ENCODE measurements at regions not wholly inside any gene's neighbourhood (a gene's known extent, or its start where the extent isn't known, plus 50 kb on each side); places are given as distances from the start of the nearest gene placed in this dataset.

DNA sequence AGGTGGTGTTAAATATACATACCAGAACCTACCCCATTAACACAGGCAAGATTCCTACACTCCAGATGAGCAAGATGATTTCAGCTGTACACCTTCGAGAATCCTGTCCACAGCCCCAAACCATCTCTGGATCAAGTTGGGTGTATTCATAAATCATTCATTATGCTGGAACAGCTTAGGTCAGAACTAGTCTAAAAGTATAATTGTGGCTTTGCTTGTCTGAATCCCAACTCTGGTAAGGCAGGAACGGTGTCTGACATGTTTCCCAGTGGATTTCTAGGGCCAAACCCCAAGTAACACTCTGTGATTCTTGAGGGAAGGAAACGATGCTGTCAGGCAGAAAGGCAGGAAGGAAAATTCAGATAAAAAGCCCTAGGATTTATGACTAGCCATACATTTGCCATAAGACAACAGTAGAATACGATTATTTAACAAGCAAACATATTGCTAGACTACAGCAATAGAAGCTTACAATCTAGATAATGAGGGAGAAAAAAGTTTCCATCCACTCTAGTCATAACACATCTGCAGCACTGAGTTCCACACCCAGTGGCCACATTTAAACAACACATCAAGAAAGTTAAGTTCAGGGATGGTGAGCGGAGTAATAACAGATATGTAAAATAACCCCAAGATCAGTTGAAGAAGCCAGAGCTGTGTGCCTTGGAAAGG is 444.8 kb downstream of the RND3 start:
- Histone ChIP-seq H4K91ac (ENCODE audit: insufficient read length, low read depth, low read length) (no peak overlapping the region), H3K4me1 (ENCODE audit: insufficient read depth, low read length) (peaks cover 3% of the 10 kb centered on the region; the same call in 1 of the 2 replicates), H2BK20ac (ENCODE audit: low read depth, low read length, poor library complexity, severe bottlenecking) (no peak overlapping the region), H3K9me3 (ENCODE audit: control insufficient read depth, low read depth, low read length) (no peaks in the 10 kb centered on the region), H3K56ac (ENCODE audit: insufficient read length, low read depth, low read length) (no peak overlapping the region), H3K14ac (ENCODE audit: insufficient read depth, low read length) (no peak overlapping the region), H2BK12ac (ENCODE audit: insufficient read length, low read depth, low read length) (no peak overlapping the region), H2AFZ (ENCODE audit: low read length) (no peak overlapping the region), H3K9ac (ENCODE audit: extremely low read depth, insufficient read length, low read length) (no peak overlapping the region), H3K4me2 (ENCODE audit: insufficient read depth, insufficient read length, low read length) (no peak overlapping the region), H4K20me1 (ENCODE audit: control insufficient read depth, insufficient read depth, insufficient read length) (no peaks in the 10 kb centered on the region), H3K79me2 (ENCODE audit: insufficient read depth, low read length) (no peaks in the 10 kb centered on the region), H3K27ac (ENCODE audit: insufficient read length, low read depth, low read length) (no peak overlapping the region), H3K27me3 (ENCODE audit: insufficient read depth, low read length) (no peaks in the 10 kb centered on the region), H3T11ph (ENCODE audit: low read length) (no peak overlapping the region), H3K23me2 (ENCODE audit: insufficient read length, low read depth, low read length, poor library complexity, severe bottlenecking) (no peaks in the 10 kb centered on the region), H3K23ac (ENCODE audit: insufficient read length, low read depth, low read length) (no peak overlapping the region), H2BK5ac (ENCODE audit: insufficient read length, low read length) (no peak overlapping the region), H4K8ac (replicated peaks; ENCODE audit: insufficient read length, low read depth, low read length) (no peak overlapping the region), H3K79me1 (ENCODE audit: insufficient read depth, low read depth, low read length, poor library complexity, severe bottlenecking) (no peaks in the 10 kb centered on the region), H4K5ac (ENCODE audit: insufficient read length, low read depth, low read length) (no peak overlapping the region), H2AK5ac (ENCODE audit: insufficient read length, low read length) (no peak overlapping the region), H3K4ac (ENCODE audit: low read depth, low read length) (no peak overlapping the region), H2BK120ac (ENCODE audit: low read depth, low read length, poor library complexity, severe bottlenecking) (no peak overlapping the region), H2BK15ac (ENCODE audit: low read depth, low read length) (no peak overlapping the region), H3K18ac (ENCODE audit: insufficient read length, low read depth, low read length) (no peak overlapping the region)
- H3K36me3 Mint-ChIP-seq (ENCODE audit: insufficient read depth in 1 of 3, low read depth in 3 of 3) = no peaks in the 10 kb centered on the region
- no peak overlapping the region for H3K4me3 Mint-ChIP-seq
- TF ChIP-seq, protein P1, sequence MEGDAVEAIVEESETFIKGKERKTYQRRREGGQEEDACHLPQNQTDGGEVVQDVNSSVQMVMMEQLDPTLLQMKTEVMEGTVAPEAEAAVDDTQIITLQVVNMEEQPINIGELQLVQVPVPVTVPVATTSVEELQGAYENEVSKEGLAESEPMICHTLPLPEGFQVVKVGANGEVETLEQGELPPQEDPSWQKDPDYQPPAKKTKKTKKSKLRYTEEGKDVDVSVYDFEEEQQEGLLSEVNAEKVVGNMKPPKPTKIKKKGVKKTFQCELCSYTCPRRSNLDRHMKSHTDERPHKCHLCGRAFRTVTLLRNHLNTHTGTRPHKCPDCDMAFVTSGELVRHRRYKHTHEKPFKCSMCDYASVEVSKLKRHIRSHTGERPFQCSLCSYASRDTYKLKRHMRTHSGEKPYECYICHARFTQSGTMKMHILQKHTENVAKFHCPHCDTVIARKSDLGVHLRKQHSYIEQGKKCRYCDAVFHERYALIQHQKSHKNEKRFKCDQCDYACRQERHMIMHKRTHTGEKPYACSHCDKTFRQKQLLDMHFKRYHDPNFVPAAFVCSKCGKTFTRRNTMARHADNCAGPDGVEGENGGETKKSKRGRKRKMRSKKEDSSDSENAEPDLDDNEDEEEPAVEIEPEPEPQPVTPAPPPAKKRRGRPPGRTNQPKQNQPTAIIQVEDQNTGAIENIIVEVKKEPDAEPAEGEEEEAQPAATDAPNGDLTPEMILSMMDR (conservative IDR thresholded peaks at IDR 0.05) = no peak
- H3K27me3 Mint-ChIP-seq (ENCODE audit: low read depth) = no peaks in the 10 kb centered on the region
- H3K9me3 Mint-ChIP-seq = no peaks in the 10 kb centered on the region
- no peak for DNase-seq
- WGBS (ENCODE audit: extremely low coverage, insufficient read length, low lambda C conversion rate) = no CpG with 5 or more reads among the region's 5 CpGs
- peaks cover 8 to 9% of the 10 kb centered on the region in 2 experiments for H3K4me1 Mint-ChIP-seq
- no peak overlapping the region for H3K27ac Mint-ChIP-seq
